Posterior cingulate gyrus (tissue), 11 donors: ENCODE measurements at regions not wholly inside any gene's neighbourhood (a gene's known extent, or its start where the extent isn't known, plus 50 kb on each side); places are given as distances from the start of the nearest gene placed in this dataset.
"Not testable (repeated sequence)": the region's sequence is repeated elsewhere in the genome, so short reads cannot be mapped to it uniquely, and the experiment has no call there.

ENCODE experiments used
- DNase-seq, 10 donors: peaks; one replicate each; pipeline versions ENCODE4 v3.0.0 to v3.0.0-alpha.2; 2020 to 2021; ENCODE audit warnings: mixed read lengths in 3 of 10
- intact Hi-C: fragments of 100-400 bp; cut with DNase I; formaldehyde crosslinking; loops from one replicate; pipeline ENCODE4 v1.15.1; 2023

DNA sequence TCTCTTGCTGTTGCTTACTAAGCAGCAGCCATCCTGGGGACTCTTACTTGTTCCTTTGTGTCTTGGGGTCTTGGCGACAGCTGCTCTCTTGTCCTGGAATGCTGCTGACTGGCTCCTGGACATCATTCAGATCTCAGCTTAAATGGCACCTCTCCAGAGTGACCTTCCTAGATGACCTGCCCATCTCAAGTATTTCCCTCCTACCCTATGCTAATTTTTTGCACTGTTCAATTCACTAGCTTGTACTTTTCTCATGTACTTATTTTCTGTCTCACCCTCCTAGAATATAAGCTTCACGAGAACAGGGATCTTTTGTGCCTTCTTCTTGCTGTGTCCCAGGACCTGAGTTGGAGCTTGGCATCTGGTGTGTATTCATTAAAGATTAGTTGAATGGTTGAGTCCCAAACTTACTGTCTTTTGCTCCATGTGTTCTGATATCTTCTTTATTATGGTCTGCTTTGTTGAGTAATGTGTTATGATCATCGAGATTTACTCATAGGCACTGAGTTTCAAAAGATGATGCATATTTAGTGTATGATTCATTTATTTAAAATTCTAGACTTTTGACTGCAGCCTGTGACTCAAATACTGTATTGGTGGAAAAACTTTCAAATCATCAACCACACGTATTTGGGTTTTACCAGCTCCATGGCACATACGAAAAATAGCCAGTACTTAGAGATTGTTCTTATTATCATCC lies 302.1 kb upstream of the PLGLB2 start:
- DNase-seq, intact Hi-C loops: not testable (repeated sequence)

DNA sequence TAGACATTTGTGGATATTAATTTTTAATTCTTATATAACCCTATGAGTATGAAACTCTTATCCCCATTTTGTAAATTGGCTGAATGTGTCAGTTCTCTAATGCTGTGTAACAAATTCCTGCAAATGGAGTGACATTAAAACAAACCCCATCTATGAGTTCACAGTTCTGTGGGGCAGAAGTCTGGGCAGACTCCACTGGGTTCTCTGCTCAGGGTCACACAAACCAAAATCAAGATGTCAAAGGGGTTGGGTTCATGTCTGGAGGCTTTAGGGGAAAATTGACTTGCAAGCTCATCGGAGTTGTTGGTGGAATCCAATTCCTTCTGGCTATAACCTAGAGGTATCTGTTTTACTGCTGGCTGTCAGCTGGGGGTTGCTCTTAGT lies 301.6 kb upstream of the PLGLB2 start:
- DNase-seq, intact Hi-C loops: not testable (repeated sequence)

DNA sequence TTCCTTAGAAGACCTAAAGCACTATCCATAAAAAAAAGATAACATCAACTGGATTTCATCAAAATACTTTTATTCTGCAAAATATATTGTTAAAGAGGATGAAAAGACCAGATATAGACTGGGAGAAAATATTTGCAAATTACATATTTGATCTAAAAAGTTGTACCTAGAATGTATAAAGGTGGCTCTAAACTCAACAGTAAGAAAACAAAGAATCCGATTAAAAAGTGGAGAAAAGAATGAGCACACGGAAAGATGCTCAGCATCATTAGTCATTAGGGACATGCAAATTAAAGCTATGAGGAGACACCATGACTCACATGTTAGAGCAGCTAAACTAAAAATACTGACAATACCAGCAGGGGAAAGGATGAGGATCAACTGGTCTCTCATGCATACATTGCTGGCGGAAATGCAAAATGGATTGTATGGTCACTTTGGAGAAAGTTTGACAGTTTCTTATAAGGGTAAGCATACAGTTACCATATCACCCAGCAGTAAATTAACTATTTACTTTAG lies 298.4 kb upstream of the PLGLB2 start:
- intact Hi-C loops, DNase-seq: not testable (repeated sequence)

DNA sequence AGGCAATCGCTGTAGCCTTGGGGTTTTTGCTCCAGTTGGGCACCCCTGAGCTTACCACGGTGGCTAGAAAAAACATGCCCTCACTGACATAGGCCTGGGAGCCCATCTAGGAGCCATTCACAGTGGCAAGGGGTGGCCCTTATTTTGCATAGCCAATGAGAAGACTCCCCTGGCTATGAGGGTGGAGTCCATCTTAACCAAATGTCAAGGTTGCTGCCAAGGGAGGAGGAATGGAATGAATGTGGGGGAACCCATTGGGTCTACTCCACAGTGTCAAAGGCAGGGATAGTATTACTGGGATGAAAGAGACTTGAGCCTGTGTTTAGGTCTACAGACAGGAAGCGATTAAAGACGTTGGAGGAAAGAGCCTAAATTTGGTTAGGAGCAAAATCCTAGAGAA lies 295.7 kb upstream of the PLGLB2 start:
- DNase-seq, intact Hi-C loops: not testable (repeated sequence)

DNA sequence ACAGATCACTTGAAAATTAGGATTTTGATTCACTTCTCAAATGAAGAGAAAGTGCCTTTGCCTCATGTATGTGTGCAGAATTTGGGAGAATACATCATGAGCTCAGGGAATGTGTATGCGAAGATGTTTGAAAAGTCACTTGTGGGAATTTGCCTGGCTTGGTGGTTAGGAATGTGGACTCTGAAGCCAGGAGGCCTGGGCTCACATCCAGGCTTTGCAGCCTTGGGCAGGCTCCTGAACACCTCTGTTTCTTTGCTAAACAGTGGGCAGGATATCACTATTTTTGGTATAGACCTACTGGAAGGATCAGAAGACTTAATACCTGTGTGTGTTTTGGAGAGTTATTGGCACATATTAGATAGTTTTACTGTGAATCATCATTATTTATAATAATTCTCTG lies 295.0 kb upstream of the PLGLB2 start:
- DNase-seq, intact Hi-C loops: not testable (repeated sequence)

DNA sequence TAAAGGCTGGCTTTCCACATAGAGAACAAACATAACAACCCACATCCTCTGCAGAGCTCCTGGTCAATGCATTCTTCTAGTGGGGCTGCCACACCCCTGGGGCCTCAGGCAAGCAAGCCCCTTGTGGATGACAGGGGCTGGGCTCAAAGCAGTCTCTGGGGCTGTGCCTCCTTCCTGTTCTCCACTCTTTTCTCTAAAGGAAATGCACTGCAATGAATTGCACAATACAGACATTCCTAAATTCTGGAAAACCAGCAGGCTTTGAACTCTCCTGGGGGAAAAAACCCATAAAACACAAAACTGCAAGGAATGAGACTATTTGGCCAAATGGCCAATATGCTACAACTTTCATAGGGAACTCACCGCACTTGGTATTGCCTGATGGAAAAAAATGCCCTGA lies 293.9 kb upstream of the PLGLB2 start:
- intact Hi-C loops, DNase-seq: not testable (repeated sequence)

DNA sequence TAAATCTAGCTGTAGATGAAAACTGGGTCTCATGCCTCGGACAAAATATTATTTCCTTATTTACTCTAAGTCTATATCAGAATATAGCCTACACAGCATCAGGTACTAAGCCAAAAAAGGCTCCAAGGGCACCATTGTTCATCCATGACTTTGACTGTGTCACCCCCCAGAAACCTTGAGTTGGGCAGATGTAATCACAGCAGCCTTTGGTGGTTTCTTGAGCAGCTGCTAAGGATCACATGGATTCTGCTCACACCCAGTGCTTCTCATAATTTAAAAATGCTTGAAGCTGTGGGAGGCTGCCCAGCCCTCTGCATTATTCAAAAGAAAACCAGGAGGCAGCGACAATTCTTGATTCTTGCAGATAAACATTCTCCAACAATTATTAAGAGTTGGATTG lies 293.5 kb upstream of the PLGLB2 start:
- intact Hi-C loops, DNase-seq: not testable (repeated sequence)

DNA sequence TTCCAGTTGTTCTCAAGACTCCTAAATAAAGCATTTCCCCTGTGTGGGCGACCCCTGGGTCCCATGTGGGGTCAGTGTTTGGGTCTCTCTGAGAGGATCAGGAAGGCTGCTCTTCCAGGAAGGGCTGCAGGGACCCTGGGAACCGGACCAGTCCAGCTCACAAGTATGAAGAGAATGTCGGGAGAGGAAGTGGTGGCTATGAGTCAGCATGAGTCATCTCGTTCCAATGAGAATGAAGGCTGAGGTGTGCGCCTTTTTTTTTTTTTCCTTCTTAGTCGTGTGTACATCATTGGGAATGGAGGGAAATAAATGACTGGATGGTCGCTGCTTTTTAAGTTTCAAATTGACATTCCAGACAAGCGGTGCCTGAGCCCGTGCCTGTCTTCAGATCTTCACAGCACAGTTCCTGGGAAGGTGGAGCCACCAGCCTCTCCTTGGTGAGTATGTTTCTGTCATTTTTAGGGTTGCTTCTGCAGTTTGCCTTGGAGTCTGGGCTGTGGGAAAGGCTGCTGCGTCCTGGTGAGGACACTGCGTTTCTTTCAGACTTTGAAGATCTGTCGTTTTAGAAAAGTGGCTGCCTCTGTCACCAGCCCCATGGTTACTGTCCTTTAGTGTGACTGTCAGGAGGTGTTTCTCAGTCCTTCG lies 292.6 kb upstream of the PLGLB2 start:
- DNase-seq, intact Hi-C loops: not testable (repeated sequence)

DNA sequence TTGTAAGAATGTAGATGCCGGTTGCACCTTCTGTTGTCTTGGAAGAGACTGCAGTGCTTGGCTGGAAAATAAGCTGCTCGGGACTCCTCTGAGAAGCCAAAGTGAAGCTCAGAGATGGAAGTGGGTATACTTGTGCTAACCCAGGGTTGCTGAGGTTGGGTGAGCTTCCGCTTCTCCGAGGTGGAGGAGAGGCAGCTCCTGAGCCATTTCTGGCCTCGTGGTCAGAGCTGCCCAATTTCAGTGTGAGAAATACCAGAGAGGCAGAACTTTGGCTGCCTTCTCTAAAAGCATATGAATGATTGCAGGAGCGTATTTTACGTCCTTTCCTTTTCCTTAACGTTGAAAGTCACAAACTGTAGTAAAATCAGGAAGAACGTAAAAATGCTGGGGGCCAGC lies 292.0 kb upstream of the PLGLB2 start:
- DNase-seq = peak in 1 of 10 donors; percentile 76
- intact Hi-C loops = not testable (repeated sequence)

DNA sequence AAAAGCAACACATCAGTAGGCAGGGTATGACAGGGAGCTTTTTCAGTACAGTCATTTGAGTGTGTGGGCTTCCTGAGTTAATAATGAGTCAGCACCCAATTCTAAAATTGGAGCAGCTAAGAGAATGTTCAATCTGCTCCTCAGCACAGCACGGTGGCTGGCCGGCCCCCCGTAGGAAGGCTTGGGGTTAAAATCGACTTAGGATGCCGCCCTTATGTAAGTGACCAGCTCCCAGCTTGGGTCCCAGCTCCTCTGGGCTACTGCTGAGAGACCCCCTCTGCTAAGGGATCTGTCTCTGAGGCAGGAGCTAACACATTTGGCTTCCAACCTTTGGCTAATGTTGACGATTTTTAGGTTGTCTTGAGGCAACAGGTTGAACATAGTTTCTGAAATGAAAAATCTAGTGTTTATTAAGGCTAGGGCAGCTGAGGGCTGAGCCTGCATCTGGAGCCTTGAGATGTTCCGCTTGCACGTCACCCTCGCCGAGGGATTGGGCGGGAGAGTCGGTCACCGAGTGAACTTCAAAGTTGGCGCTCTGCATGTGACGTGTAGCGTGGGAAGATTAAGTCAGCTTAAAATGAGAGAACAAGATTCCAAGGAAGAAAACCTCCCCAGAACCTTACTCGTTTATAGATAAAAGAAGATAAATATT lies 291.3 kb upstream of the PLGLB2 start:
- intact Hi-C loops = not testable (repeated sequence)
- DNase-seq = peak in 2 of 10 donors; percentile 70 to 81

DNA sequence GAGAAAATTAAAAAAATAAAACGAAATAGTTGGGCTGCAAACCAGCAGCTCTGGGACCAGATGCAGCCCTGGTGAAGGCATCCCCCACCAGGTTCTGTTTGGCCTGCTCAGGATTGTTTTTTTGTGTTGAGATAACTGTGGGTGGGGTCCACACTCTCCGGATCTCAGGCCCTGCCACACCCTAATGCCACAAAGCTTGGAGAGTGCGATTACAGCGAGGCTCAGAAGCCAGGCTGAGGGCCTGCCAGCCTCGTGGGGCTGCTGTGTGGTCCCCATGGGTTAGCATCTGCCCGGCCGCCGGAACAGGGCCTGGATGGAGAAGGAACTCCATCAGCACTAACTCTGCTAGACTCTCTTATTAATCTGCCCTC lies 290.8 kb upstream of the PLGLB2 start:
- intact Hi-C loops = not testable (repeated sequence)

DNA sequence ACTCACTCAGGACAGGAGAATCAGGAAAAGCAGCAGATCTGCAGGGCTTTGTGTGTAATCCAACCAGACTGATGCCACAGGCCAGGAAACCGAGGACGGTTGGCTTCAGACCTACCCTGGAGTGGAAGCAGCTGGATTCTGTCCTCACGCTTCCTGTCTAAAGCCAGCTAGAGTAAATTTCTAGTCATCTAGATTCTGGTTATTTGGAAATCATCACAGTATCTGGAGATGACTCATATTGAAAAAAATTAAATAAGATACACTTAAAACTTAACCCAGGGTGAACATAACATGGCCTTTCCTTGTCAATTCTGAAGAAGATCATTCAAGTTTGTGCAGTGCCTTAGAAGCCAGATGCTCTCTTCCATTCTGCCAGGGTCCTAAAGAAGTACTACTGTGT lies 288.9 kb upstream of the PLGLB2 start:
- intact Hi-C loops, DNase-seq: not testable (repeated sequence)

More for the DNA sequence above, 290.8 kb upstream of the PLGLB2 start:
- not testable (repeated sequence) for DNase-seq

DNA sequence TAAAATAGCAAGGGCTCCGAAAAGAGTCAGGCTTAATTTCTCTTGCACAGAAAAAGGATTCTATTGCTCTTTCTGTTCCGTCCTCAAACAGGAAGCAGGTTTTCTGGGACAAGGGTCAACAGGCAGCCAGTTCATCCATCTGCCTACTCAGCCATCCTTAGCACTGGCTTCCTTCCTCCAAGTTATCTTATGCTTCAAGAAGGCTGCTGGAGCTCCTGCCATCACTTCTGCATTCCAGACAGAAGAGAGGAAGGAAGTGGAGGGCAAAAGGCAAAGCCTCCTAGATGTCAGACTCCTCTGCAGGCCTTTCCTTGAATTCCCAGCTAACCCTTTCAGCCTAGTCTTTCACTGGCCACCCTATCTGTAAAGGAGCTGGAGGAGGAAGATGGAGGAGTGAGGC lies 287.8 kb upstream of the PLGLB2 start:
- DNase-seq, intact Hi-C loops: not testable (repeated sequence)

DNA sequence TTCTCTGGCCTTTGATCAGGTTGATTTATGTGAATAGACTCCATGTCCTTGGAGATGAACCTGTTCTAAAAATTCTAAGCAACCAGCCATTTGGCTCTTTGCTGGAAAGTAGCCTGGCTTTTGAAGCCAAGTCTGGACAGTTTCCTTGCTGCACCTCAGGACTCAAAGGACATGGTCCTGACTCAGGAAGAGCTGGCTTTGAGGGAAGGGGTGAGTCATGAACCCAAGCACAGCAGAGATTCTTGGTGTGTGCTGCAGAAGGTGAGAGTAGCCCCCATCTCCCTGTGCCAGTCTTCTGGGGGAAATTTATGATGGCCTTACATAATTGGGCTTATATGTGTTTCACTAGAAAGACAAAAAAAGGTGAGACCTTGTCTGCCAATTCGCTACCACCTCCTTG lies 287.2 kb upstream of the PLGLB2 start:
- intact Hi-C loops, DNase-seq: not testable (repeated sequence)

DNA sequence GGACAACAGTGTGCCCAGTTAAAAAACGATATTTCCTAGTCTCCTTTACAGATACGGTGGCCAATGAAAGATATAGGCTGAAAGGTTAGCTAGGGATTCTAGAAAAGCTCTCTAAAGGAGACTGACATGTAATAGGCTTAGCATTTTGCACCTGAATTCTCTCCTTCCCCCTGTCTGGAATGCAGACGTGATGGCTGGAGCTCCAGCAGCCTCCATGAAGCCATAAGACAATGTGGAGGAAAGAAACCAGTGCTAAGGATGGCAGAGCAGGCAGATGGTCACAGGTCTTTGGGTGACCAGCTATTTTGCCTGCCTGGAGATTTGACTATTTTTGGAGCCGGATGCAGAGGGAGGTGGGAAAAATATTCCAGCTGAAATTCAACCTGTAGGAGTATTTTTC lies 286.2 kb upstream of the PLGLB2 start:
- intact Hi-C loops, DNase-seq: not testable (repeated sequence)

DNA sequence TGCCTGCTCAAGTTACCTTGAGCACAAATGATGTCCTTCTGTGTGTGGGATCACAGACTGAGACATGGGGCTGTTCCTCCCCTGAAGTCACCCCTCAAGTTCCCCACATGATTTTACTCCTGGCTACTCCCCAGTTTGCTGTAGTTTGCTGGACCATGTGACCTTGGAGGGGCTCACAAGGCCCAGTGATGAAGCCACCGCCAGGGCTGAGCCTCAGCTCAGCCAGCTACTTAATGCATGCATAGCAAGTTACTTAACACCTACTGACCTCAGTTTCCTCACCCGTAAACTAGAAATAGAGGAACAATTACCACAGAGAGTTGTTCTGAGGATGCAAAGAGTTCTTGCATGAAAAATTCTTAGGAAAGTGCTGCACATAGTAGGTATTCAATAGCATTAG lies 283.7 kb upstream of the PLGLB2 start:
- intact Hi-C loops = not testable (repeated sequence)
- DNase-seq = peak in 1 of 10 donors; percentile 26

DNA sequence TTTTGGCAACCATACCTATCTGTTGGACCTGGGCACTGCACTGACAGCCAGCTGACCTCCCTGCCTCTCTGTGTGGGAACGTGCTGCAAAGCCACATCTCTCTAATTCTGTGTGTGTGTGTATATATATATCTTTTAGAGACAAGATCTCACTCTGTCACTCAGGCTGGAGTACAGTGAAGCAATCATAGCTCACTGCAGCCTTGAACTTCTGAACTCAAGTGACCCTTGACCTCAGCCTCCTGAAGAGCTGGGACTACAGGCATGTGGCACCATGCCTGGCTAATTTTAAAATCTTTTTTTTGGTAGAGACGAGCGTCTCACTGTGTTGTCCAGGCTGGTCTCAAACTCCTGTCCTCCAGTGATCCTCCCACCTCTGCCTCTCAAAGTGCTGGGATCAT lies 282.2 kb upstream of the PLGLB2 start:
- DNase-seq, intact Hi-C loops: not testable (repeated sequence)

DNA sequence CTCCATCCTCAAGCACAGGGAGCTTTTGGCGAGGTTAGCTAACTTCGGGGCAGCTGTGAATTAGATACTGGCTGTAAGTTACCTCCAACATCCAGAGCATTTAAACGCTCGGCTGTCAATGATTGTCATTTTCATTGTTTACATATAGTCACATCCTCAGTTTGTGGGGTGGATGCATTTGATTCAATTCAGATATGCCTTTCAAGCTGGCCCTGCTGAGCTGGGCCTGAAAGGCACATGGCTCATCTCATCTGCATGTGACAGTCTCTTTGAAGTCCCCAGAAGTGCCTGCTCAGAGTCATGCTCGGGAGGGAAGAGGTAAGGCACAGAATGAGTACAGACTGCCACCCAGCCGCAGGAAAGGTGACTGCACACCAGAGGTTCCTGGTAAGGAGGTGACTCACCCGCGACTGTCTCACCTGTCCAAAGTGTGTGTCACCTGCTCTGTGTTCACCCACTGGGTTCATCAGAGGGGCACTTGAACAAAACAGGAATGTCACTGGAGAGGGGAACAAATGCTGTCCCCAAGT lies 281.2 kb upstream of the PLGLB2 start:
- intact Hi-C loops = not testable (repeated sequence)

DNA sequence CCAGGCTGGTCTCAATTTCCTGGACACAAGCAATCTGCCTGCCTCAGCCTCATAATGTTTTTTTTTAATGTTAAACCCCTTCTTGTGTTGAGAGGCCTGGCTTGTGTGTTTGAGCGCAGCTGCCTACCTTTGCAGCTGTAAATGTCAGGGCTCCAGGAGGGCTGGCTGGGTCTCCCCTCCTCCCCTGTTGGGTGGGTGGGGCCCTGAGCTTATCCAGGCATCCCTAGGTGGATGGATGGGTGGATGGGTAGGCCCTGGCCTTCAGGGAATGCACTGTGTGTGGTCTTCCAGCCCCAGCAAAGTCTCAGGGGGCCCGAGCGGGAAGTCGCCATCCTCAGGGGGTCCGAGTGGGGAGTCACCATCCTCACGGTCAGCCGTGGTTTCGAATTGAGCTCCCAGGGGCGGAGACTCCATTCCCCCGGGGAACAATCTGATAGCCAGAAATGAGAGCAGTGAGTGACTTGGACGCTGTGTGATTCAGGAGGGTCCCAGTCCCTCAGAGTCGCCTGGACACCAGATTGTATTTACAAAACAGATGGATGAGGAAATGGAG lies 279.4 kb upstream of the PLGLB2 start:
- intact Hi-C loops = not testable (repeated sequence)
- DNase-seq = peak in 1 of 10 donors; percentile 35

More for the DNA sequence above, 281.2 kb upstream of the PLGLB2 start:
- DNase-seq = peak in 1 of 10 donors; percentile 16
